ENCODE measurements at regions not wholly inside any gene's neighbourhood (a gene's known extent, or its start where the extent isn't known, plus 50 kb on each side); places are given as distances from the start of the nearest gene placed in this dataset.

GRCh38 chr4:23547601-23548000 is 342.2 kb downstream of the PPARGC1A start:
- Histone ChIP-seq H3K36me3 (ENCODE audit: insufficient read depth, low read length) (no peaks in the 10 kb centered on the region), H3K4me2 (ENCODE audit: low read depth, low read length, poor library complexity, severe bottlenecking) (no peak overlapping the region), H3K79me2 (ENCODE audit: low read length) (no peaks in the 10 kb centered on the region), H4K20me1 (ENCODE audit: insufficient read depth, low read depth, low read length) (no peaks in the 10 kb centered on the region), H3K4me3 (ENCODE audit: low read length) (no peak overlapping the region), H3K9ac (ENCODE audit: low read length) (no peak overlapping the region), H3K27ac (ENCODE audit: low read length) (no peak overlapping the region), H3K9me3 (ENCODE audit: low read length) (no peaks in the 10 kb centered on the region), H2AFZ (ENCODE audit: low read length) (no peak overlapping the region), H3K9me2 (replicated peaks; ENCODE audit: insufficient read depth, low read length) (no peaks in the 10 kb centered on the region), H3K27me3 (ENCODE audit: low read length) (no peaks in the 10 kb centered on the region), H3K4me1 (ENCODE audit: low read length) (no peaks in the 10 kb centered on the region)
- DNase-seq = no peak

GRCh38 chr4:23547096-23547495 is 342.8 kb downstream of the PPARGC1A start:
- Histone ChIP-seq H3K36me3 (ENCODE audit: insufficient read depth, low read length) (no peaks in the 10 kb centered on the region), H3K27me3 (ENCODE audit: low read length) (no peaks in the 10 kb centered on the region), H3K4me3 (ENCODE audit: low read length) (no peak overlapping the region), H3K27ac (ENCODE audit: low read length) (no peak overlapping the region), H3K4me1 (ENCODE audit: low read length) (no peaks in the 10 kb centered on the region), H3K9me2 (replicated peaks; ENCODE audit: insufficient read depth, low read length) (no peaks in the 10 kb centered on the region), H3K9ac (ENCODE audit: low read length) (no peak overlapping the region), H3K9me3 (ENCODE audit: low read length) (no peaks in the 10 kb centered on the region), H3K79me2 (ENCODE audit: low read length) (no peaks in the 10 kb centered on the region), H4K20me1 (ENCODE audit: insufficient read depth, low read depth, low read length) (no peaks in the 10 kb centered on the region), H3K4me2 (ENCODE audit: low read depth, low read length, poor library complexity, severe bottlenecking) (no peak overlapping the region), H2AFZ (ENCODE audit: low read length) (no peak overlapping the region)
- DNase-seq = no peak

GRCh38 chr4:23539969-23540569 is 349.8 kb downstream of the PPARGC1A start:
- Histone ChIP-seq H3K9me3 (ENCODE audit: low read length) (no peaks in the 10 kb centered on the region), H4K20me1 (ENCODE audit: insufficient read depth, low read depth, low read length) (no peaks in the 10 kb centered on the region), H3K4me2 (ENCODE audit: low read depth, low read length, poor library complexity, severe bottlenecking) (no peak overlapping the region)

GRCh38 chr4:23533859-23534258 is 356.0 kb downstream of the PPARGC1A start:
- no peak overlapping the region for H2AFZ ChIP-seq (ENCODE audit: low read length)
- no peak overlapping the region for H3K4me3 ChIP-seq (ENCODE audit: low read length)
- no peak overlapping the region for H3K4me2 ChIP-seq (ENCODE audit: low read depth, low read length, poor library complexity, severe bottlenecking)
- H3K27me3 ChIP-seq (ENCODE audit: low read length) = no peaks in the 10 kb centered on the region
- H3K9me3 ChIP-seq (ENCODE audit: low read length) = no peaks in the 10 kb centered on the region
- H3K9ac ChIP-seq (ENCODE audit: low read length) = no peak overlapping the region
- no peaks in the 10 kb centered on the region for H3K9me2 ChIP-seq (replicated peaks; ENCODE audit: insufficient read depth, low read length)
- no peaks in the 10 kb centered on the region for H3K4me1 ChIP-seq (ENCODE audit: low read length)
- no peaks in the 10 kb centered on the region for H4K20me1 ChIP-seq (ENCODE audit: insufficient read depth, low read depth, low read length)
- H3K36me3 ChIP-seq (ENCODE audit: insufficient read depth, low read length) = no peaks in the 10 kb centered on the region
- H3K27ac ChIP-seq (ENCODE audit: low read length) = no peak overlapping the region
- DNase-seq = no peak
- H3K79me2 ChIP-seq (ENCODE audit: low read length) = no peaks in the 10 kb centered on the region

More at GRCh38 chr4:23539969-23540569, 349.8 kb downstream of the PPARGC1A start:
- H3K27ac ChIP-seq (ENCODE audit: low read length) = no peak overlapping the region
- no peaks in the 10 kb centered on the region for H3K27me3 ChIP-seq (ENCODE audit: low read length)
- H3K4me3 ChIP-seq (ENCODE audit: low read length) = no peak overlapping the region
- no peaks in the 10 kb centered on the region for H3K79me2 ChIP-seq (ENCODE audit: low read length)
- no peak overlapping the region for H2AFZ ChIP-seq (ENCODE audit: low read length)
- no peaks in the 10 kb centered on the region for H3K9me2 ChIP-seq (replicated peaks; ENCODE audit: insufficient read depth, low read length)
- H3K9ac ChIP-seq (ENCODE audit: low read length) = no peak overlapping the region
- no peak for DNase-seq
- no peaks in the 10 kb centered on the region for H3K36me3 ChIP-seq (ENCODE audit: insufficient read depth, low read length)
- H3K4me1 ChIP-seq (ENCODE audit: low read length) = no peaks in the 10 kb centered on the region

- H3K4me3 ChIP-seq (ENCODE audit: low read length) = no peak overlapping the region
- no peak overlapping the region for H2AFZ ChIP-seq (ENCODE audit: low read length)
- no peaks in the 10 kb centered on the region; the same call in 1 of the 2 replicates for H3K9me2 ChIP-seq (replicated peaks; ENCODE audit: insufficient read depth, low read length)
- H4K20me1 ChIP-seq (ENCODE audit: insufficient read depth, low read depth, low read length) = no peaks in the 10 kb centered on the region
- H3K4me2 ChIP-seq (ENCODE audit: low read depth, low read length, poor library complexity, severe bottlenecking) = no peak overlapping the region
- no peak overlapping the region for H3K27ac ChIP-seq (ENCODE audit: low read length)
- no peaks in the 10 kb centered on the region for H3K4me1 ChIP-seq (ENCODE audit: low read length)
- no peaks in the 10 kb centered on the region for H3K36me3 ChIP-seq (ENCODE audit: insufficient read depth, low read length)
- no peaks in the 10 kb centered on the region for H3K9me3 ChIP-seq (ENCODE audit: low read length)
- no peak overlapping the region for H3K9ac ChIP-seq (ENCODE audit: low read length)
- DNase-seq = no peak
- no peaks in the 10 kb centered on the region for H3K27me3 ChIP-seq (ENCODE audit: low read length)
- no peaks in the 10 kb centered on the region for H3K79me2 ChIP-seq (ENCODE audit: low read length)
Observed at GRCh38 chr4:23516716-23517115, 373.1 kb downstream of the PPARGC1A start.

GRCh38 chr4:23504083-23504482 is 385.8 kb downstream of the PPARGC1A start:
- Histone ChIP-seq H3K4me1 (ENCODE audit: low read length) (no peaks in the 10 kb centered on the region), H3K4me2 (ENCODE audit: low read depth, low read length, poor library complexity, severe bottlenecking) (no peak overlapping the region), H2AFZ (ENCODE audit: low read length) (no peak overlapping the region), H3K4me3 (ENCODE audit: low read length) (no peak overlapping the region), H3K9me3 (ENCODE audit: low read length) (no peaks in the 10 kb centered on the region), H3K27ac (ENCODE audit: low read length) (no peak overlapping the region), H3K79me2 (ENCODE audit: low read length) (no peaks in the 10 kb centered on the region), H3K9me2 (replicated peaks; ENCODE audit: insufficient read depth, low read length) (no peaks in the 10 kb centered on the region), H4K20me1 (ENCODE audit: insufficient read depth, low read depth, low read length) (no peaks in the 10 kb centered on the region), H3K9ac (ENCODE audit: low read length) (no peak overlapping the region), H3K36me3 (ENCODE audit: insufficient read depth, low read length) (no peaks in the 10 kb centered on the region), H3K27me3 (ENCODE audit: low read length) (no peaks in the 10 kb centered on the region)
- DNase-seq = no peak

GRCh38 chr4:23500894-23501449 is 388.9 kb downstream of the PPARGC1A start:
- Histone ChIP-seq H4K20me1 (ENCODE audit: insufficient read depth, low read depth, low read length) (no peaks in the 10 kb centered on the region), H3K4me2 (ENCODE audit: low read depth, low read length, poor library complexity, severe bottlenecking) (no peak overlapping the region), H3K79me2 (ENCODE audit: low read length) (no peaks in the 10 kb centered on the region), H3K9me3 (ENCODE audit: low read length) (no peaks in the 10 kb centered on the region), H3K9me2 (replicated peaks; ENCODE audit: insufficient read depth, low read length) (no peaks in the 10 kb centered on the region), H3K27me3 (ENCODE audit: low read length) (no peaks in the 10 kb centered on the region), H3K4me3 (ENCODE audit: low read length) (no peak overlapping the region), H3K27ac (ENCODE audit: low read length) (no peak overlapping the region), H3K9ac (ENCODE audit: low read length) (no peak overlapping the region), H3K4me1 (ENCODE audit: low read length) (no peaks in the 10 kb centered on the region), H2AFZ (ENCODE audit: low read length) (no peak overlapping the region), H3K36me3 (ENCODE audit: insufficient read depth, low read length) (no peaks in the 10 kb centered on the region)
- no peak for DNase-seq

GRCh38 chr4:23485801-23486200 is 404.0 kb downstream of the PPARGC1A start:
- Histone ChIP-seq H2AFZ (ENCODE audit: low read length) (no peak overlapping the region), H3K79me2 (ENCODE audit: low read length) (no peaks in the 10 kb centered on the region), H3K9me2 (replicated peaks; ENCODE audit: insufficient read depth, low read length) (no peaks in the 10 kb centered on the region), H3K9ac (ENCODE audit: low read length) (no peak overlapping the region), H3K36me3 (ENCODE audit: insufficient read depth, low read length) (no peaks in the 10 kb centered on the region), H3K4me1 (ENCODE audit: low read length) (no peaks in the 10 kb centered on the region), H3K9me3 (ENCODE audit: low read length) (no peaks in the 10 kb centered on the region), H3K4me3 (ENCODE audit: low read length) (no peak overlapping the region), H3K27ac (ENCODE audit: low read length) (no peak overlapping the region), H3K27me3 (ENCODE audit: low read length) (no peaks in the 10 kb centered on the region), H4K20me1 (ENCODE audit: insufficient read depth, low read depth, low read length) (no peaks in the 10 kb centered on the region), H3K4me2 (ENCODE audit: low read depth, low read length, poor library complexity, severe bottlenecking) (no peak overlapping the region)
- no peak for DNase-seq
